ENCODE measurements at regions not wholly inside any gene's neighbourhood (a gene's known extent, or its start where the extent isn't known, plus 50 kb on each side); places are given as distances from the start of the nearest gene placed in this dataset.
"Not testable (repeated sequence)": the region's sequence is repeated elsewhere in the genome, so short reads cannot be mapped to it uniquely, and the experiment has no call there.

DNA sequence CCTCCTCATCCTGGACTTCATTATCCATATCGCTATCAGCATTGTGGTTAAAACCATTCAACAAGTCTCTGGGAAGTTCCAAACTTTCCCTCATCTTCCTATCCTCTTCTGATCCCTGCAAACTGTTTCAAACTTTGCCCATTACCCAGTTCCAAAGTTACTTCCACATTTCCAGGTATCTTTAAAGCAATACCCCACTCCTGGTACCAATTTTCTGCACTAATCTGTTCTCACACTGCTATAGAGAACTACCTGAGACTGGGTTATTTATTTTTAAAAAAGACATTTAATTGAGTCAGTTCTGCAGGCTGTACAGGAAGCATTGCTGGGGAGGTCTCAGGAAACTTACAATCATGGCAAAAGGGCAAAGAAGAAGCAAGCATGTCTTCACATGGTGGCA, 147.3 kb downstream of the ARL4A start:
- no peak for FAIRE-seq

DNA sequence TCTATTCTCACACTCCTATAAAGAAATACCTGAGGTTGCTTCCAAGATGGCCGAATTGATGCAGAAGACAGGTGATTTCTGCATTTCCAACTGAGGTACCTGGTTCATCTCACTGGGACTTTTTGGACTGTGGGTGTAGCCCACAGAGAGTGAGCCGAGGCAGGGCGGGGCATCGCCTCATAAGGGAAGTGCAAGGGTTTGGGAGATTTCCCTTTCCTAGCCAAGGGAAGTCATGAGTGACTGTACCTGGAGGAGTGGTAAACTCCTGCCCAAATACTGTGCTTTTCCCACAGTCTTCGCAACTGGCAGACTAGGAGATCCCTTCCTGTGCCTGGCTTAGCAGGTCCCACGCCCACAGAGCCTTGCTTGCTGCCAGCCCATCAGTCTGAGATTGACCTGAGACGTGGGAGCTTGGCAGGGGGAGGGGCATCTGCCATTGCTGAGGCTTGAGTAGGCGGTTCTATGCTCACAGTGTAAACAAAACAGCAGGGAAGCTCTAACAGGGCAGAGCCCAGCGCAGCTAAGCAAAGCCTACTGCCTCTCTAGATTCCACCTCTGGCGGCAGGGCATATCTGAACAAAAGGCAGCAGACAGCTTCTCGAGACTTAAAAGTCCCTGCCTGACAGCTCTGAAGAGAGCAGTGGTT, 152.2 kb downstream of the ARL4A start:
- FAIRE-seq, result no peak

GRCh38 chr7:12844732-12845131, 157.3 kb downstream of the ARL4A start:
- not testable (repeated sequence) for FAIRE-seq

- no peak for FAIRE-seq
Observed at GRCh38 chr7:12847001-12847400, 159.6 kb downstream of the ARL4A start.

DNA sequence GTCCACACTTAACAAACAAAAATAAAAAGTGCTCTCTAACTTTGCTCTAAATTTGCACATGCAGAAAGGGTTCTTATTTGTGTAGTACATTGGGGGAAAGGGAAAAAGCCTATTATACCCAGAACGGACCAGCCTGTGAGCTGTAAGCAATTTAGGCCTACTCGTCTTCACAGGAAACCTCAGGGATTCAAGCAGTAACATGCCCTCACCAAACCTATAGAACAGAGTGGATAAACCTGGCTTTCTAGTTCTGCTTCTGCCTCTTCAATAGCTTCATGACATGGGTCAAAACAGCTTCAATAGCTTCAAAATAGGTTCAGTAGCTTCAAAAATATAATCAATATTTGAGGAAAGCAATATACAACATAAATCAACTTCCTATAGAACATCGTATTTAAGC, 163.7 kb downstream of the ARL4A start:
- FAIRE-seq, result no peak

- FAIRE-seq, result no peak
Observed at GRCh38 chr7:12851841-12852240, 164.4 kb downstream of the ARL4A start.

DNA sequence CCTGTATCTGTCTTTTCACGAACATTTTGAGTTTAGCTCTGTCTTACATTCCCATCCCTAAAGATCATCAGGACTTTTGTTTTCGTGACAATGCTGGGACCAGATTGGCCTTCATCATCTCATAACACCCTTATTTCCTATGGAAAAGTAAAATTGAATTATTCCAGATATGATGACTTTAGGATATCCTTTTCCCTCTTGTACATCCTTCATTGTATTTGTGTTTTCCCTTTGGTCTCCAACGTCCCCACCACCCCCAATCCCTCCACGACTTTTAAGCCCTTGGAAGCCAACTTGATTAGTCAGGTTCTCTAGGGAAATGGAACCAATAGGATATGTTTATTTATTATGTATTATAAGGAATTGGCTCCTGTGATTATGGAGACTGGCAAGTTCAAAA, 167.6 kb downstream of the ARL4A start:
- FAIRE-seq, result no peak

GRCh38 chr7:12859761-12860160, 172.3 kb downstream of the ARL4A start:
- no peak for FAIRE-seq

DNA sequence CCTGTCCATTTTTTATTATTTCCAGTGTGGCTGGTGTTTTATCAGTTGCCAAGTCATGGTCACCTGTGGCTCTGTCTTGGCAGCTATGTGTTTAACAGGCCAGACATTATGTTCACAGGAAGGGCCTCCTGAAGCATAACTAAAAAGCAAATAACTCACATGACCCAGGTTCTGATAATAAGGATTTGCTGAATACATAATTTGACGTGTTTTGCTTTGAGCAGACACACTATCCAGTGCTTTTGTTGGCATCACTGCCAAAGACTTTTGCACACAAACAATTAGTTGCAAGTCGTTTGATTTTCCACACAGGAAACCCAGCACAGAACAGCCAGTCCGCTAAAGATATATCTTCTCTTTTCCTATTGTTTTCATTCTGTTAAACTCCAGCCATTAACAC, 173.6 kb downstream of the ARL4A start:
- FAIRE-seq, result no peak

GRCh38 chr7:12862146-12862545, 174.7 kb downstream of the ARL4A start:
- FAIRE-seq, result no peak

DNA sequence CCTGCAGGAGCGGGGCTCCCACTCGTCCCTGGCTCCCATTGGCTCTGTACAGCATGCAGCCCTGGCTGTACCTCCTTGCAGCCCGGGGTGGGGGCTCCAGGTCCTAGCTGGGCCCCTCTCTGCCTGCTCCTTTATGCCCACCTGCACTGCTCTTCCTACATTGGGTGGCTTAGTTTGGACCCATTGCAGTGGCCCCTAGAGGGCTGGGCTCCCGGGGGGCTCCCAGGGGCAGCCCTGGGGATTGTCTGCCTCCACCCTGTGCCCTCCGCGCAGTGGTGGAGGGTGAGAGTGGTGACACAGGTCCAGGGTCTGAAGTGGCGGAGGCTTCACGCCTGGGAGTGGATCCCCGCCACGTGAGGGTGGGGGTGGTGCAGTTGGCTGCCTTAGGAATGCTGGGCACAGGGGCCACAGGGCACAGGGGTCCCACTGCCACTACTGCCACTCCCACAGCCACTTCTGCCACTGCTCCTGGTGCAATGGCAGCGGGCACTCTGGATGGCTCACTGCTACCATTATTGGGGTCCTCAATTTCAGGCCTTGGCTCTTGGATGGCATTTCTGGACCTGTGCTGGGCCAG, 177.1 kb downstream of the ARL4A start:
- FAIRE-seq, result no peak

GRCh38 chr7:12865593-12865992, 178.2 kb downstream of the ARL4A start:
- no peak for FAIRE-seq

DNA sequence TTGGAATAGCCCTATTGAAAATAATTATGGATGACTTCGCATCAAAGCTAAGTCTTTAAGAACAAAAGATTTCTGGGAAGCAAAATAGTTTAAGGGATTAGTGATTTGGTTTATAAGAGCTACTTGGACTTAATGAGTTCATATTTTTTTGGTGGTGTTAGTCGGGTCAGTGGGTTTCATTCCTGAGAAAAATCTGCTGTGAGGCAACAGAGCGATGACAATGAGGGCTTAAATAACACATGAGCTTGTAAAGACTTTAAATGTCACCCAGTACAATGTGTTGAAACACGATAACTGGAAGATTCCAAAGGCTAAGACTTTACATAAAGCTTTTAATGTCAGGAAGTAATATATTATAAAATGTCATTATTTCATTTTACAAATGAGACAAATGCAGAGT, 178.8 kb downstream of the ARL4A start:
- FAIRE-seq, result no peak

DNA sequence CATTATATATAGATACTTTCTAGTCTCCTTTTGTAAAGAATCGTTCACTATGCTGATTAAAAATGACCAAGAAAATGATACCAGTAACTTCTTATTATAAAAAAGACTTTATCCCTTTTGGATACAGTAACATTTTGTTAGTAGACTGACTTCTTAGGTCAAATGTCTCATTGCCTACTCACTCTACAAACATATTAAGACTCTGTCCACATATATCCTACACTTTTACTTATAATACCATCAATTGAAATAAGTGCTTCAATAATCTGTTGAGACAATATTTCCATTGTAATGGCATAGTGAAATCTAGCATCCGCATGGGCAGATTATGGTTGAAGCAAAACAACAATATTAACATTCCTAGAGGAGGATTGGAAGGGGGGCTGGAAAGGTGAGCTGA, 180.6 kb downstream of the ARL4A start:
- FAIRE-seq, result no peak

- FAIRE-seq, result no peak
Observed at GRCh38 chr7:12870219-12870618, 182.8 kb downstream of the ARL4A start.

DNA sequence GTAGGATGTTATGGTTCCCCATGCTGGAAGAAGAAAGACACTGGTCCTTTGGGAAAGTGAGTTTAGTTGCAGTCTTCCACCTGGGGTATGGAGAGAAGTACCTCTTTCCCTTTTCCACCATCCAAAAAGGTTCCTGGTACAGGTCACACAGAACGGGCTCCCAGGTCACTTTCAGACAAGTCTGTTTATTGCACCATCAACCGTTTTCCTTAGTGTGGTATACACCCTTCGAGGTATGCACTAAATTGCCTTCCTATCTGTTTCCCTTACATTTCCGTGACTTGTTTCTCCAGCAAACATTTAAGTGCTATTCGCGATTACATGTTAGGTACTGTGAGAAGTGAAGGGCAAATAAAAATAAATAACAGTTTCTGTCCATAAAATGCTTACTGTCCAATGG, 185.1 kb downstream of the ARL4A start:
- no peak for FAIRE-seq

- FAIRE-seq, result no peak
Observed at GRCh38 chr7:12873571-12873970, 186.1 kb downstream of the ARL4A start.

GRCh38 chr7:12879139-12879538, 191.7 kb downstream of the ARL4A start:
- FAIRE-seq, result no peak

DNA sequence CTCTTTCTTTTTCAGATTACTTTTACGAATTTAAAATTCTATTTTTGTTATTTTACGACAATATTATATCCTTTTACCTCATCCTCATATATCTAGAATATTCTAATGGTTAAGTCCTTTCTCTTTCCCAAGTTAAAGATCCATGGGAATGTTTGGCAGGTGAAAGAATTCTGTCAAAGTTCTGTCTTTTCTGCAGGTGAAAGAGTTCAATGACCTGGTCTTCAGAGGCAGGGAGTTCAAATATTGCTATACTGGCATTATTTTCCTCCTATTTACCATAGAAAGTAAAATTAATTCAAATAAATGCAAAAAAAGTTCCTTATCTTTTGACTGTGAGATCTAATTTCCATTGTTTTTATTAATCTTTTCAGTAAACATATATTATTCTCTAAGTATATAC, 194.3 kb downstream of the ARL4A start:
- FAIRE-seq, result no peak

- no peak for FAIRE-seq
Observed at GRCh38 chr7:12882710-12883109, 195.3 kb downstream of the ARL4A start.

DNA sequence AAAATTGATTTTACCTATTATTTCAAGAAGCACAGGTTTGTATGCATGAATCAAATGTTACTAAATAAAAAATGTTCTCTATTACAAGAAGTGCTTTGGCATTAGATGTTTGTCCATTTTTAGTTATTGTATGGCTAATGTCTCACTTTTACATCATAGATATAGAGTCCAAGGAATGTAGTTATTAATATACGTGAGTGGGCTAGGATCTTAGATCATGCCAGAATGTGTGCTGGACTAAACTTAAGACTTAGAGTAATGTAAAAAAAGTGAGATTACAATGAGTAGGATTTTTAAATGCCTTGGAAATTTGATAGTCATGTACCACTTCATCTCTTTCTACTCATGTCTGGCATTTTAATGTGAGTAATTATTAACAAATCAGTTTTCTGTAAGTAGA, 196.6 kb downstream of the ARL4A start:
- FAIRE-seq, result no peak

- no peak for FAIRE-seq
Observed at GRCh38 chr7:12884856-12885440, 197.5 kb downstream of the ARL4A start.

DNA sequence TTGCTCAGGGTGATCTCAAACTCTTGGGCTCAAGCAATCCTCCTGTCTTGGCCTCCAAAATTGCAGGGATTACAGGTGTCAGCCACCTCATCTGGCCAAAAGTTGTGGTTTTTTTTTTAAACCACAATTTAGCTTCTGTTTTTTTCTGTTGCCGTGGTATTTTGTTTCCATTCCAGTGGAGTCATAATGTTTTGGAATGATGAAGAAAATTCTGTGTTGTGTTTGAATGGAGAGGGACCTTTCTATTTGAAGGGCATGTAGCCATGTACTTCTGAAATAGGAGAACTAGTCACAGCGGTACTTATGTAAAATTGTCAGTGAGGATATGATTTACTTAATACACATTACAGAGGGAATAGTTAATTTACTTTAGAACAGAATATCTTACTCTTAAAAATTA, 201.3 kb downstream of the ARL4A start:
- FAIRE-seq, result no peak

DNA sequence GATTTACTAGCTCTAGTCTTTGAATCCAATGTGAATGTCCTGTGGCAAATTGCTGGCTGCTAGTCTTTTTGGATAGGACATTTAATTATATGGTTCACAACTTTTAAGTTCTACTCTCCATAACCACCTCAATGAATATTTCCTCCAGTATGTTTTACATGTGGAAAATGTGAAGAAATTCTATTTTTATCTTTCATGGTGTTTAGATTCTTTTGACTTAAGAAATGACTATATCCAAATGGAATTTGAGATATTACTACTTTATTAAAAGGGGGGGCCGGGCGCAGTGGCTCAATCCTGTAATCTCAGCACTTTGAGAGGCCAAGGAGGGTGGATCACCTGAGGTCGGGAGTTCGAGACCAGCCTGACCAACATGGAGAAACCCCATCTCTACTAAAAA, 202.0 kb downstream of the ARL4A start:
- no peak for FAIRE-seq

DNA sequence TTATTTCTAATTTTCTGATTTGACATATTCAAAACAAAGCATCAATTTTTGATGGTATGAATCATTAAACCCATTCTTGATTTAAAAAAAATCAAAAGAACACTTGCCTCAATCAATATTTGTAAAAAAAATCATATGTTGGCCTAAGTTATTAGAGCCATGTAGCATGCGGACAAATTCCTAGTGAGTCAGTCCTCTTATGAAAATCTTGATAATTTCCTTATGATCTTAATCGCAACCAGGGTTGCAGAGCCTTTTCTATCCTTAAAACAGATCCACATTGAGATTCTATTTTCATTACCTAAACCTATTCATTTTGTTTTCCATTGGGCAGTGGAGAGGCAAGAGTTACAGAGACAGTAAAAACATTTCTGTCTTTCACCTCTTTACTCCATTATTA, 203.2 kb downstream of the ARL4A start:
- no peak for FAIRE-seq
